HUES64 (cell line): ENCODE measurements at regions not wholly inside any gene's neighbourhood (a gene's known extent, or its start where the extent isn't known, plus 50 kb on each side); places are given as distances from the start of the nearest gene placed in this dataset.

Experiments used
- H3K27ac ChIP-seq: 2 replicates; pipeline ENCODE4 v1.7.0; 2013; ENCODE audit warnings: low read depth, low read length, inconsistent platforms
- H3K27me3 ChIP-seq: 2 replicates; pipeline ENCODE4 v1.6.1; 2013; ENCODE audit warnings: mild to moderate bottlenecking, low read length; ENCODE audit not compliant: insufficient read depth
- H3K36me3 ChIP-seq: 2 replicates; pipeline ENCODE4 v1.6.1; 2013; ENCODE audit warnings: mild to moderate bottlenecking, low read length; ENCODE audit not compliant: insufficient read depth
- H3K4me1 ChIP-seq: 2 replicates; pipeline ENCODE4 v1.6.1; 2013; ENCODE audit warnings: mild to moderate bottlenecking, low read length, moderate library complexity; ENCODE audit not compliant: insufficient read depth
- H3K4me3 ChIP-seq: 2 replicates; pipeline ENCODE4 v1.5.1; 2013; ENCODE audit warnings: mild to moderate bottlenecking, low read length, moderate library complexity
- H3K9ac ChIP-seq: 2 replicates; pipeline ENCODE4 v1.6.1; 2013; ENCODE audit warnings: mild to moderate bottlenecking, low read depth, low read length
- H3K9me3 ChIP-seq: 2 replicates; pipeline ENCODE4 v1.6.1; 2013; ENCODE audit warnings: low read depth, low read length; ENCODE audit not compliant: insufficient read depth
- WGBS: fragments of 150-250, 120-280 bp; methylation state at CpG from one replicate; pipeline ENCODE4 v1.1.7; 2013; ENCODE audit warnings: missing lambda C conversion rate; 5-methylcytosine and 5-hydroxymethylcytosine counted together

GRCh38 chr19:30174791-30175190 is 197.4 kb upstream of the ZNF536 start:
- 94% methylated on average over 9 of the region's 9 CpGs for WGBS
- Histone ChIP-seq H3K9ac (no peak overlapping the region), H3K27ac (no peak overlapping the region), H3K9me3 (peaks cover 2% of the 10 kb centered on the region; the same call in 1 of the 2 replicates), H3K36me3 (no peaks in the 10 kb centered on the region), H3K4me3 (no peak overlapping the region), H3K27me3 (no peaks in the 10 kb centered on the region), H3K4me1 (no peaks in the 10 kb centered on the region)

GRCh38 chr19:30175987-30176386 is 196.2 kb upstream of the ZNF536 start:
- Histone ChIP-seq H3K27ac (no peak overlapping the region), H3K36me3 (no peaks in the 10 kb centered on the region), H3K9ac (no peak overlapping the region), H3K9me3 (peaks cover 12% of the 10 kb centered on the region; the same call in 1 of the 2 replicates), H3K27me3 (no peaks in the 10 kb centered on the region), H3K4me3 (no peak overlapping the region), H3K4me1 (no peaks in the 10 kb centered on the region)
- WGBS, result 94% methylated on average over 3 of the region's 3 CpGs

GRCh38 chr19:30178721-30179402 is 193.3 kb upstream of the ZNF536 start:
- Histone ChIP-seq H3K4me3 (no peak overlapping the region), H3K36me3 (no peaks in the 10 kb centered on the region), H3K27ac (no peak overlapping the region), H3K4me1 (no peaks in the 10 kb centered on the region), H3K9ac (no peak overlapping the region), H3K9me3 (peaks cover 38% of the 10 kb centered on the region), H3K27me3 (no peaks in the 10 kb centered on the region)
- 47% methylated on average over 4 of the region's 4 CpGs for WGBS

GRCh38 chr19:30180691-30181090 is 191.5 kb upstream of the ZNF536 start:
- Histone ChIP-seq H3K36me3 (no peaks in the 10 kb centered on the region), H3K27ac (no peak overlapping the region), H3K4me3 (no peak overlapping the region), H3K9ac (no peak overlapping the region), H3K9me3 (peaks cover 41% of the 10 kb centered on the region), H3K4me1 (no peaks in the 10 kb centered on the region), H3K27me3 (no peaks in the 10 kb centered on the region)
- no CpG with 5 or more reads among the region's 1 CpG for WGBS

GRCh38 chr19:30183807-30184490 is 188.2 kb upstream of the ZNF536 start:
- Histone ChIP-seq H3K27ac (no peak overlapping the region), H3K9ac (no peak overlapping the region), H3K4me3 (no peak overlapping the region), H3K4me1 (no peaks in the 10 kb centered on the region), H3K36me3 (no peaks in the 10 kb centered on the region), H3K27me3 (no peaks in the 10 kb centered on the region), H3K9me3 (peaks cover 41% of the 10 kb centered on the region)
- WGBS, result 100% methylated on average over 2 of the region's 3 CpGs

GRCh38 chr19:30202060-30202600 is 170.1 kb upstream of the ZNF536 start:
- Histone ChIP-seq H3K9me3 (0 out of 2 replicates have a peak, but pooled peaks cover 3% of the 10 kb centered on the region), H3K27ac (no peak overlapping the region), H3K27me3 (no peaks in the 10 kb centered on the region), H3K4me3 (no peak overlapping the region), H3K4me1 (no peaks in the 10 kb centered on the region), H3K9ac (no peak overlapping the region), H3K36me3 (no peaks in the 10 kb centered on the region)
- 88% methylated on average over 9 of the region's 9 CpGs for WGBS

- Histone ChIP-seq H3K27me3 (no peaks in the 10 kb centered on the region), H3K4me3 (no peak overlapping the region), H3K27ac (no peak overlapping the region), H3K36me3 (no peaks in the 10 kb centered on the region), H3K4me1 (no peaks in the 10 kb centered on the region), H3K9ac (no peak overlapping the region), H3K9me3 (no peaks in the 10 kb centered on the region)
- WGBS, result 91% methylated on average over 3 of the region's 3 CpGs
Observed at GRCh38 chr19:30204721-30205120, 167.5 kb upstream of the ZNF536 start.

- Histone ChIP-seq H3K9me3 (no peaks in the 10 kb centered on the region), H3K36me3 (no peaks in the 10 kb centered on the region), H3K4me1 (no peaks in the 10 kb centered on the region), H3K27me3 (no peaks in the 10 kb centered on the region), H3K4me3 (no peak overlapping the region), H3K9ac (no peak overlapping the region), H3K27ac (no peak overlapping the region)
- 94% methylated on average over 6 of the region's 6 CpGs for WGBS
Observed at GRCh38 chr19:30206187-30206586, 166.0 kb upstream of the ZNF536 start.

- no peak overlapping the region for H3K27ac ChIP-seq
- no peaks in the 10 kb centered on the region for H3K4me1 ChIP-seq
- H3K27me3 ChIP-seq, result no peaks in the 10 kb centered on the region
- no peaks in the 10 kb centered on the region for H3K36me3 ChIP-seq
- H3K4me3 ChIP-seq, result no peak overlapping the region
- no peaks in the 10 kb centered on the region for H3K9me3 ChIP-seq
- no peak overlapping the region for H3K9ac ChIP-seq
- WGBS, result 92% methylated on average over 6 of the region's 6 CpGs
Observed at GRCh38 chr19:30207357-30207756, 164.8 kb upstream of the ZNF536 start.

- 93% methylated on average over 18 of the region's 18 CpGs for WGBS
- H3K4me1 ChIP-seq, result no peaks in the 10 kb centered on the region
- H3K27me3 ChIP-seq, result no peaks in the 10 kb centered on the region
- H3K27ac ChIP-seq, result no peak overlapping the region
- no peaks in the 10 kb centered on the region for H3K9me3 ChIP-seq
- H3K36me3 ChIP-seq, result no peaks in the 10 kb centered on the region
- H3K9ac ChIP-seq, result no peak overlapping the region
- H3K4me3 ChIP-seq, result no peak overlapping the region
Observed at GRCh38 chr19:30208436-30209060, 163.6 kb upstream of the ZNF536 start.
